HUES6 (cell line): ENCODE measurements at regions not wholly inside any gene's neighbourhood (a gene's known extent, or its start where the extent isn't known, plus 50 kb on each side); places are given as distances from the start of the nearest gene placed in this dataset.
"Not testable (repeated sequence)": the region's sequence is repeated elsewhere in the genome, so short reads cannot be mapped to it uniquely, and the experiment has no call there.

Experiments
- H3K27ac ChIP-seq: 2 replicates; pipeline ENCODE4 v1.7.0; 2013; ENCODE audit warnings: low read depth, mild to moderate bottlenecking, low read length, inconsistent platforms
- H3K27me3 ChIP-seq: 2 replicates; pipeline ENCODE4 v1.6.1; 2013; ENCODE audit warnings: low read length; ENCODE audit not compliant: control insufficient read depth, insufficient read depth
- H3K36me3 ChIP-seq: 2 replicates; pipeline ENCODE4 v1.6.1; 2013; ENCODE audit warnings: low read length; ENCODE audit not compliant: control insufficient read depth, insufficient read depth
- H3K4me1 ChIP-seq: 2 replicates; pipeline ENCODE4 v1.6.1; 2013; ENCODE audit warnings: low read length; ENCODE audit not compliant: control insufficient read depth, insufficient read depth
- H3K4me3 ChIP-seq: 2 replicates; pipeline ENCODE4 v1.5.1; 2013; ENCODE audit warnings: low read depth, low read length
- H3K9ac ChIP-seq: one replicate; pipeline ENCODE4 v1.6.1; 2013; ENCODE audit warnings: mild to moderate bottlenecking, low read length
- H3K9me3 ChIP-seq: 2 replicates; pipeline ENCODE4 v1.6.1; 2013; ENCODE audit warnings: low read depth, low read length; ENCODE audit not compliant: control insufficient read depth, insufficient read depth

GRCh38 chr12:13425766-13426165 is 229.2 kb downstream of the EMP1 start:
- Histone ChIP-seq H3K9me3 (peaks cover 9% of the 10 kb centered on the region), H3K27ac (no peak overlapping the region), H3K27me3 (no peaks in the 10 kb centered on the region), H3K4me1 (peaks cover 2% of the 10 kb centered on the region; the same call in 1 of the 2 replicates), H3K4me3 (no peak overlapping the region), H3K36me3 (no peaks in the 10 kb centered on the region), H3K9ac (no peak overlapping the region)

- H3K4me1 ChIP-seq, result peaks cover 2% of the 10 kb centered on the region; the same call in 1 of the 2 replicates
- no peaks in the 10 kb centered on the region for H3K9me3 ChIP-seq
- no peak overlapping the region for H3K27ac ChIP-seq
- H3K36me3 ChIP-seq, result no peaks in the 10 kb centered on the region
- no peak overlapping the region for H3K9ac ChIP-seq
- no peaks in the 10 kb centered on the region for H3K27me3 ChIP-seq
- no peak overlapping the region for H3K4me3 ChIP-seq
These were observed 225.8 kb downstream of the EMP1 start for GRCh38 chr12:13422291-13422690.

GRCh38 chr12:13417516-13417915 is 221.0 kb downstream of the EMP1 start:
- Histone ChIP-seq H3K9me3 (no peaks in the 10 kb centered on the region), H3K36me3 (no peaks in the 10 kb centered on the region), H3K27me3 (no peaks in the 10 kb centered on the region), H3K9ac (no peak overlapping the region), H3K4me1 (no peaks in the 10 kb centered on the region), H3K4me3 (no peak overlapping the region), H3K27ac (no peak overlapping the region)

DNA sequence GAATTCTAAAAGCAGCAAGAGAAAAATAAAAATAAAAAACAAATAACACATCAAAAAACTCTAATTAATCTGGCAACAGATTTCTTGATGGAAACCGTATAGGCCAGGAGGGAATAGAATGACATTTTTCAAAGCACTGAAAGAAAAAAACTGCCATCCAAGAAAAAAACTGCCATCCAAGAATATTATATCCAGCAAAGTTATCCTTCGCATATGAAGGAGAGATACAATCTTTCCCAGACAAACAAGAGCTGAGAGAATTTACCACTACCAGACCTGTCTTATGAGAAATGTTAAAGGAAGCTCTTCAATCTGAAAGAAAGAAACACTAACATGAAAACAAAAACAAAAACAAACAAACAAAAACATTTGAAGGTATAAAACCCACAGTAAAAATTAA is 214.8 kb downstream of the EMP1 start:
- Histone ChIP-seq H3K36me3 (no peaks in the 10 kb centered on the region), H3K9me3 (0 out of 2 replicates have a peak, but pooled peaks cover 9% of the 10 kb centered on the region), H3K9ac (no peak overlapping the region), H3K27ac (no peak overlapping the region), H3K27me3 (no peaks in the 10 kb centered on the region), H3K4me3 (no peak overlapping the region), H3K4me1 (no peaks in the 10 kb centered on the region)

GRCh38 chr12:13405961-13406703 is 209.6 kb downstream of the EMP1 start:
- Histone ChIP-seq H3K27ac (no peak overlapping the region), H3K4me1 (no peaks in the 10 kb centered on the region), H3K27me3 (no peaks in the 10 kb centered on the region), H3K36me3 (no peaks in the 10 kb centered on the region), H3K9me3 (0 out of 2 replicates have a peak, but pooled peaks cover 9% of the 10 kb centered on the region), H3K4me3 (no peak overlapping the region), H3K9ac (no peak overlapping the region)

GRCh38 chr12:13404631-13405473 is 208.3 kb downstream of the EMP1 start:
- Histone ChIP-seq H3K4me1 (no peaks in the 10 kb centered on the region), H3K4me3 (no peak overlapping the region), H3K36me3 (no peaks in the 10 kb centered on the region), H3K9ac (no peak overlapping the region), H3K9me3 (0 out of 2 replicates have a peak, but pooled peaks cover 3% of the 10 kb centered on the region), H3K27ac (no peak overlapping the region), H3K27me3 (no peaks in the 10 kb centered on the region)

- Histone ChIP-seq H3K4me1 (no peaks in the 10 kb centered on the region), H3K9ac (no peak overlapping the region), H3K4me3 (no peak overlapping the region), H3K27ac (no peak overlapping the region), H3K27me3 (no peaks in the 10 kb centered on the region), H3K9me3 (0 out of 2 replicates have a peak, but pooled peaks cover 3% of the 10 kb centered on the region), H3K36me3 (no peaks in the 10 kb centered on the region)
These were observed 207.6 kb downstream of the EMP1 start for GRCh38 chr12:13404111-13404628.

GRCh38 chr12:13391375-13391774 is 194.8 kb downstream of the EMP1 start:
- H3K27ac ChIP-seq, H3K4me1 ChIP-seq, H3K9me3 ChIP-seq, H3K9ac ChIP-seq, H3K27me3 ChIP-seq, H3K36me3 ChIP-seq, H3K4me3 ChIP-seq: not testable (repeated sequence)

- Histone ChIP-seq H3K4me1 (peaks cover 11% of the 10 kb centered on the region; the same call in 1 of the 2 replicates), H3K36me3 (no peaks in the 10 kb centered on the region), H3K9ac (no peak overlapping the region), H3K27me3 (no peaks in the 10 kb centered on the region), H3K27ac (no peak overlapping the region), H3K4me3 (no peak overlapping the region), H3K9me3 (no peaks in the 10 kb centered on the region)
These were observed 194.4 kb downstream of the EMP1 start for GRCh38 chr12:13390918-13391317.

- Histone ChIP-seq H3K27ac (no peak overlapping the region), H3K4me1 (peaks cover 11% of the 10 kb centered on the region; the same call in 1 of the 2 replicates), H3K27me3 (no peaks in the 10 kb centered on the region), H3K4me3 (no peak overlapping the region), H3K9ac (no peak overlapping the region), H3K36me3 (no peaks in the 10 kb centered on the region), H3K9me3 (no peaks in the 10 kb centered on the region)
These were observed 193.9 kb downstream of the EMP1 start for GRCh38 chr12:13390381-13390861.

- Histone ChIP-seq H3K9ac (no peak overlapping the region), H3K9me3 (no peaks in the 10 kb centered on the region), H3K4me1 (peaks cover 14% of the 10 kb centered on the region), H3K27me3 (no peaks in the 10 kb centered on the region), H3K27ac (no peak overlapping the region), H3K36me3 (no peaks in the 10 kb centered on the region), H3K4me3 (no peak overlapping the region)
These were observed 190.6 kb downstream of the EMP1 start for GRCh38 chr12:13387101-13387500.
